Neural cell (in vitro differentiated cells): ENCODE measurements at regions not wholly inside any gene's neighbourhood (a gene's known extent, or its start where the extent isn't known, plus 50 kb on each side); places are given as distances from the start of the nearest gene placed in this dataset.

Experiments used
- H2AFZ ChIP-seq: fragments of 200-600, 300-800 bp; sonication (generic), shearing (Covaris generic); 2 replicates; pipeline ENCODE4 v1.6.0; 2014; ENCODE audit warnings: low read depth, mild to moderate bottlenecking, antibody characterized with exemption, low read length, moderate library complexity
- H3F3A ChIP-seq: fragments of 200-600 bp; shearing (Covaris generic); 2 replicates; pipeline ENCODE4 v1.6.1; 2016; ENCODE audit warnings: mild to moderate bottlenecking, moderate library complexity, mixed read lengths, antibody characterized with exemption, low read length; ENCODE audit not compliant: insufficient read depth, poor library complexity, severe bottlenecking
- H3K27ac ChIP-seq: fragments of 200-600, 300-800 bp; sonication (generic), shearing (Covaris generic); 2 replicates; pipeline ENCODE4 v1.5.1; 2014; ENCODE audit warnings: mild to moderate bottlenecking, low read length, moderate library complexity
- H3K27me3 ChIP-seq: fragments of 300-800, 200-600 bp; sonication (generic), shearing (Covaris generic); 2 replicates; pipeline ENCODE4 v1.6.0; 2014; ENCODE audit warnings: mild to moderate bottlenecking, low read depth, low read length, moderate library complexity; ENCODE audit not compliant: insufficient read depth
- H3K36me3 ChIP-seq: fragments of 300-800, 200-600 bp; sonication (generic), shearing (Covaris generic); 2 replicates; pipeline ENCODE4 v1.5.1; 2014; ENCODE audit warnings: mild to moderate bottlenecking, antibody characterized with exemption, low read length, moderate library complexity; ENCODE audit not compliant: insufficient read depth
- H3K4me2 ChIP-seq: fragments of 300-800, 200-600 bp; sonication (generic), shearing (Covaris generic); 2 replicates; pipeline ENCODE4 v1.6.0; 2014; ENCODE audit warnings: mild to moderate bottlenecking, low read length
- H3K4me3 ChIP-seq: fragments of 300-800, 200-600 bp; sonication (generic), shearing (Covaris generic); 2 replicates; pipeline ENCODE4 v1.5.1; 2014; ENCODE audit warnings: mild to moderate bottlenecking, low read length, moderate library complexity
- H3K79me2 ChIP-seq: fragments of 200-600 bp; shearing (Covaris generic); replicated peaks from 2 replicates; pipeline ENCODE4 v1.6.0; 2014; ENCODE audit warnings: mild to moderate bottlenecking, low read length, moderate library complexity; ENCODE audit not compliant: insufficient read depth
- H3K9ac ChIP-seq: fragments of 300-800, 200-600 bp; sonication (generic), shearing (Covaris generic); 2 replicates; pipeline ENCODE4 v1.6.1; 2016; ENCODE audit warnings: mild to moderate bottlenecking, low read length, mixed read lengths
- H3K9me2 ChIP-seq: fragments of 200-600 bp; shearing (Covaris generic); 2 replicates; pipeline ENCODE4 v1.6.1; 2016; ENCODE audit warnings: mild to moderate bottlenecking, low read length, mixed read lengths; ENCODE audit not compliant: insufficient read depth
- H3K9me3 ChIP-seq: fragments of 200-600, 300-800 bp; sonication (generic), shearing (Covaris generic); 2 replicates; pipeline ENCODE4 v1.6.1; 2016; ENCODE audit warnings: mild to moderate bottlenecking, mixed run types, low read length, moderate library complexity, mixed read lengths
- H4K20me1 ChIP-seq: fragments of 200-600 bp; shearing (Covaris generic); 2 replicates; pipeline ENCODE4 v1.6.1; 2016; ENCODE audit warnings: mild to moderate bottlenecking, mixed run types; ENCODE audit not compliant: insufficient read depth
- EP300 ChIP-seq: fragments of 450-650 bp; conservative IDR thresholded peaks from 2 replicates; pipeline ENCODE4 v1.6.1; 2014; ENCODE audit warnings: antibody characterized with exemption, mild to moderate bottlenecking, moderate library complexity; ENCODE audit not compliant: poor library complexity, severe bottlenecking
- EZH2 ChIP-seq: fragments of 200-600, 300-800 bp; shearing (Covaris generic), sonication (generic); IDR thresholded peaks from 2 replicates; pipeline ENCODE4 v1.6.1; 2014; ENCODE audit warnings: antibody characterized with exemption, low read length, borderline replicate concordance, mild to moderate bottlenecking; ENCODE audit not compliant: insufficient read depth, poor library complexity, severe bottlenecking
- MXI1 ChIP-seq: fragments of 450-650 bp; conservative IDR thresholded peaks from 2 replicates; pipeline ENCODE4 v1.6.1; 2014; ENCODE audit warnings: antibody characterized with exemption, mild to moderate bottlenecking; ENCODE audit not compliant: poor library complexity, severe bottlenecking
- POLR2AphosphoS5 ChIP-seq: IDR thresholded peaks from 2 replicates; pipeline ENCODE4 v1.6.1; 2012
- RAD21 ChIP-seq: fragments of 450-650 bp; conservative IDR thresholded peaks from 2 replicates; pipeline ENCODE4 v1.6.1; 2014; ENCODE audit warnings: antibody characterized with exemption, mild to moderate bottlenecking, moderate library complexity
- SMC3 ChIP-seq: fragments of 450-650 bp; conservative IDR thresholded peaks from 2 replicates; pipeline ENCODE4 v1.6.1; 2014; ENCODE audit warnings: antibody characterized with exemption, mild to moderate bottlenecking, moderate library complexity; ENCODE audit not compliant: poor library complexity
- TAF1 ChIP-seq: IDR thresholded peaks from 2 replicates; pipeline ENCODE4 v1.6.1; 2012; ENCODE audit warnings: low read depth
- TF ChIP-seq, protein P1 (sequence below): fragments of 450-650 bp; IDR thresholded peaks from 2 replicates; pipeline ENCODE4 v1.5.1; 2014; ENCODE audit warnings: antibody characterized with exemption, mild to moderate bottlenecking, moderate library complexity; ENCODE audit not compliant: poor library complexity, severe bottlenecking
- TF ChIP-seq, protein P2 (sequence below): IDR thresholded peaks from 2 replicates; pipeline ENCODE4 v1.6.1; 2012; ENCODE audit warnings: borderline replicate concordance

DNA sequence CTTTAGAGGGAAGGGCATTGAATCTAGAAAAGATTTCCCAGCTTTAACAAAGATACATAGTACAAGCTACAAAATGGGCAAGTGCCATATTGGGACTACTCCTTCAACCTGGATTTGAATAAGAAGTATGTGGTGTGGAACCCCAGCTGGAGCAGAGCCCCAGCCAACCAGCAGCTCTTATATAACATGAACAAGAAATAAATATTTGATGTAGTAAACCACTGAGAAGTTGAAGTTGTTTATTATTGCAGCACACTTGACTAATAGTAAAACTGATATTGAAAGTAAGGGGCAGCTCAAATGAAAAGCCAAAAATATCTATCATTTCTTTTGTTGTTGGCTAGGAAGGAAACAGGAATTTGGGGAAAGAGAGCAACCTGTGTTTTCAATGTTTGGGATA is 701.8 kb downstream of the TMTC2 start:
- no peaks in the 10 kb centered on the region for H3K27me3 ChIP-seq
- no peaks in the 10 kb centered on the region for H3K9me3 ChIP-seq
- H3K9me2 ChIP-seq = no peaks in the 10 kb centered on the region
- no peak overlapping the region for H3K4me2 ChIP-seq
- no peaks in the 10 kb centered on the region for H3K36me3 ChIP-seq
- no peaks in the 10 kb centered on the region for H4K20me1 ChIP-seq
- no peak overlapping the region for H3K4me3 ChIP-seq
- no peak overlapping the region for H3K27ac ChIP-seq
- no peak overlapping the region for H2AFZ ChIP-seq
- no peak overlapping the region for H3K9ac ChIP-seq
- H3F3A ChIP-seq = no peaks in the 10 kb centered on the region
- H3K79me2 ChIP-seq = no peaks in the 10 kb centered on the region
- TF ChIP-seq POLR2AphosphoS5 (no peak), SMC3 (no peak), TAF1 (no peak), MXI1 (no peak), RAD21 (no peak), EP300 (no peak)
- TF ChIP-seq, protein P1, sequence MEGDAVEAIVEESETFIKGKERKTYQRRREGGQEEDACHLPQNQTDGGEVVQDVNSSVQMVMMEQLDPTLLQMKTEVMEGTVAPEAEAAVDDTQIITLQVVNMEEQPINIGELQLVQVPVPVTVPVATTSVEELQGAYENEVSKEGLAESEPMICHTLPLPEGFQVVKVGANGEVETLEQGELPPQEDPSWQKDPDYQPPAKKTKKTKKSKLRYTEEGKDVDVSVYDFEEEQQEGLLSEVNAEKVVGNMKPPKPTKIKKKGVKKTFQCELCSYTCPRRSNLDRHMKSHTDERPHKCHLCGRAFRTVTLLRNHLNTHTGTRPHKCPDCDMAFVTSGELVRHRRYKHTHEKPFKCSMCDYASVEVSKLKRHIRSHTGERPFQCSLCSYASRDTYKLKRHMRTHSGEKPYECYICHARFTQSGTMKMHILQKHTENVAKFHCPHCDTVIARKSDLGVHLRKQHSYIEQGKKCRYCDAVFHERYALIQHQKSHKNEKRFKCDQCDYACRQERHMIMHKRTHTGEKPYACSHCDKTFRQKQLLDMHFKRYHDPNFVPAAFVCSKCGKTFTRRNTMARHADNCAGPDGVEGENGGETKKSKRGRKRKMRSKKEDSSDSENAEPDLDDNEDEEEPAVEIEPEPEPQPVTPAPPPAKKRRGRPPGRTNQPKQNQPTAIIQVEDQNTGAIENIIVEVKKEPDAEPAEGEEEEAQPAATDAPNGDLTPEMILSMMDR = no peak
- TF ChIP-seq, protein P2, sequence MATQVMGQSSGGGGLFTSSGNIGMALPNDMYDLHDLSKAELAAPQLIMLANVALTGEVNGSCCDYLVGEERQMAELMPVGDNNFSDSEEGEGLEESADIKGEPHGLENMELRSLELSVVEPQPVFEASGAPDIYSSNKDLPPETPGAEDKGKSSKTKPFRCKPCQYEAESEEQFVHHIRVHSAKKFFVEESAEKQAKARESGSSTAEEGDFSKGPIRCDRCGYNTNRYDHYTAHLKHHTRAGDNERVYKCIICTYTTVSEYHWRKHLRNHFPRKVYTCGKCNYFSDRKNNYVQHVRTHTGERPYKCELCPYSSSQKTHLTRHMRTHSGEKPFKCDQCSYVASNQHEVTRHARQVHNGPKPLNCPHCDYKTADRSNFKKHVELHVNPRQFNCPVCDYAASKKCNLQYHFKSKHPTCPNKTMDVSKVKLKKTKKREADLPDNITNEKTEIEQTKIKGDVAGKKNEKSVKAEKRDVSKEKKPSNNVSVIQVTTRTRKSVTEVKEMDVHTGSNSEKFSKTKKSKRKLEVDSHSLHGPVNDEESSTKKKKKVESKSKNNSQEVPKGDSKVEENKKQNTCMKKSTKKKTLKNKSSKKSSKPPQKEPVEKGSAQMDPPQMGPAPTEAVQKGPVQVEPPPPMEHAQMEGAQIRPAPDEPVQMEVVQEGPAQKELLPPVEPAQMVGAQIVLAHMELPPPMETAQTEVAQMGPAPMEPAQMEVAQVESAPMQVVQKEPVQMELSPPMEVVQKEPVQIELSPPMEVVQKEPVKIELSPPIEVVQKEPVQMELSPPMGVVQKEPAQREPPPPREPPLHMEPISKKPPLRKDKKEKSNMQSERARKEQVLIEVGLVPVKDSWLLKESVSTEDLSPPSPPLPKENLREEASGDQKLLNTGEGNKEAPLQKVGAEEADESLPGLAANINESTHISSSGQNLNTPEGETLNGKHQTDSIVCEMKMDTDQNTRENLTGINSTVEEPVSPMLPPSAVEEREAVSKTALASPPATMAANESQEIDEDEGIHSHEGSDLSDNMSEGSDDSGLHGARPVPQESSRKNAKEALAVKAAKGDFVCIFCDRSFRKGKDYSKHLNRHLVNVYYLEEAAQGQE = no peak

DNA sequence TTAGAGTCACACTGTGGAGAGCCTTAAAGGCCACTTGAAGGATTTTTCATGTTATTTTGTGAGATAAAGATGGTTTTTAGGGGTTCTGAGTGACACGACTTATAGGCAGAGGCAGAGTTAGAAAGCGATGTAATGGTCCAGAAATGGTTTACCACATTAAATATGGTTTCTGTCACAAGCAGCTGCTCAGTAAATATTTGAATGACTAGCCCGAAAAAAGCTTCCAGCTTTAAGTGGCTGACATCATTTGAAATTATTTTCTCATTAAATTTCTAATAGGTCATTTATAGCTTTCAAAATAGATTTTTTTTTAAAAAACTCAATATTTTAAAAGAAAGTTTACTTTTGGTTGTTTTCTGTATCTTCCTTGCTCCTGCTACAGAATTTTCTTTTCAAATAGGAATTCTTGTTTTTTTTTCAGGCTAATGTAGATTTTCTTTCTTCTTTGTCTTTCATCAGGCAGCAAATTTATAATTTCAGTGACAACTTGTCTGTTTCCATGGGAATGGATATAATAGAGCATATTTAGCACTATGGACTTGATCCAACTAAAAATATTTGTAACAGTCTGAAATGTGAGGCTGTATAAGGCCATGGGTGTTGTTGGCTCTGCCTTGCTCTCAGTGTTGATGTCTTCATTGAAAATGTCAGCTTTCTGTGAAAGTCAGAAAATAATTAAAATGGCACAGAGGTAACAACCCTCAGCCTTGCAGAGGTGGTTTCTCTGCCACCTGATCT is 700.0 kb downstream of the TMTC2 start:
- Histone ChIP-seq H3K9me3 (no peaks in the 10 kb centered on the region), H3K27me3 (no peaks in the 10 kb centered on the region), H3K9ac (no peak overlapping the region), H3F3A (no peaks in the 10 kb centered on the region), H3K9me2 (no peaks in the 10 kb centered on the region), H3K4me2 (no peak overlapping the region), H3K4me3 (no peak overlapping the region), H4K20me1 (no peaks in the 10 kb centered on the region), H2AFZ (no peak overlapping the region), H3K27ac (no peak overlapping the region), H3K36me3 (no peaks in the 10 kb centered on the region), H3K79me2 (no peaks in the 10 kb centered on the region)
- TF ChIP-seq EP300 (no peak), TAF1 (no peak), POLR2AphosphoS5 (no peak), SMC3 (no peak), MXI1 (no peak), RAD21 (no peak), EZH2 (no peak)
- TF ChIP-seq, protein P2 = no peak
- TF ChIP-seq, protein P1 = no peak
